ENCODE measurements at regions not wholly inside any gene's neighbourhood (a gene's known extent, or its start where the extent isn't known, plus 50 kb on each side); places are given as distances from the start of the nearest gene placed in this dataset.

GRCh38 chr10:22851865-22852239 is 76.0 kb upstream of the ARMC3 start:
- Histone ChIP-seq H3K4me3 (no peak overlapping the region), H3K79me2 (ENCODE audit: control insufficient read depth, insufficient read depth, low read length) (no peaks in the 10 kb centered on the region), H4K20me1 (ENCODE audit: control insufficient read depth, insufficient read depth) (no peaks in the 10 kb centered on the region), H3K9ac (ENCODE audit: control insufficient read depth, insufficient read depth, low read length) (no peak overlapping the region), H3K36me3 (ENCODE audit: control insufficient read depth in 2 of 2, insufficient read depth in 2 of 2, low read length in 1 of 2) (no peaks in the 10 kb centered on the region), H3K4me2 (ENCODE audit: control insufficient read depth, insufficient read depth) (no peak overlapping the region), H3K27ac (ENCODE audit: control insufficient read depth, insufficient read depth) (no peak overlapping the region), H3K9me3 (replicated peaks; ENCODE audit: control insufficient read depth, insufficient read depth, low read length) (no peaks in the 10 kb centered on the region), H3K4me1 (ENCODE audit: control insufficient read depth, insufficient read depth, low read length) (no peaks in the 10 kb centered on the region), H3K27me3 (replicated peaks in 1 of 2; ENCODE audit: control insufficient read depth in 2 of 2, insufficient read depth in 2 of 2, low read length in 1 of 2) (no peaks in the 10 kb centered on the region), H2AFZ (ENCODE audit: control insufficient read depth, low read depth, low read length) (no peak overlapping the region)
- TF ChIP-seq TCF12 (IDR thresholded peaks at IDR 0.05; ENCODE audit: low read depth, low read length) (no peak), NR2C2 (IDR thresholded peaks at IDR 0.05; ENCODE audit: borderline replicate concordance, control insufficient read depth, insufficient read length, low read depth) (no peak), TARDBP (IDR thresholded peaks at IDR 0.05; ENCODE audit: borderline replicate concordance) (no peak), RUNX3 (IDR thresholded peaks at IDR 0.05; ENCODE audit: low read length) (no peak), EGR1 (IDR thresholded peaks at IDR 0.05; ENCODE audit: borderline replicate concordance in 1 of 2, low read depth in 2 of 2, low read length in 2 of 2) (no peak), ATF7 (IDR thresholded peaks at IDR 0.05; ENCODE audit: low read depth) (no peak), KAT2A (conservative IDR thresholded peaks at IDR 0.05; ENCODE audit: control insufficient read depth, low read depth, low read length) (no peak), ASH2L (IDR thresholded peaks at IDR 0.05; ENCODE audit: borderline replicate concordance, low read depth) (no peak), CHD4 (IDR thresholded peaks at IDR 0.05) (no peak), FOXM1 (IDR thresholded peaks at IDR 0.05; ENCODE audit: low read depth, low read length) (no peak), RAD51 (IDR thresholded peaks at IDR 0.05) (no peak), POU2F2 (IDR thresholded peaks at IDR 0.05; ENCODE audit: borderline replicate concordance, low read depth, low read length) (no peak)
- TF ChIP-seq, protein P1, sequence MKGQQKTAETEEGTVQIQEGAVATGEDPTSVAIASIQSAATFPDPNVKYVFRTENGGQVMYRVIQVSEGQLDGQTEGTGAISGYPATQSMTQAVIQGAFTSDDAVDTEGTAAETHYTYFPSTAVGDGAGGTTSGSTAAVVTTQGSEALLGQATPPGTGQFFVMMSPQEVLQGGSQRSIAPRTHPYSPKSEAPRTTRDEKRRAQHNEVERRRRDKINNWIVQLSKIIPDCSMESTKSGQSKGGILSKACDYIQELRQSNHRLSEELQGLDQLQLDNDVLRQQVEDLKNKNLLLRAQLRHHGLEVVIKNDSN (IDR thresholded peaks at IDR 0.05; ENCODE audit: borderline replicate concordance, extremely low read length, insufficient read depth, low read depth, low read length) = no peak
- RAD21 ChIA-PET (ENCODE audit: unreplicated experiment) = interaction anchor here (0.5 kb wide), 1 partner anchor 269 kb away, joined by 3 read pairs; no protein-coding TSS in a partner anchor
- 64% methylated on average over 5 of the region's 5 CpGs for WGBS (ENCODE audit: insufficient coverage, insufficient replicate concordance, low lambda C conversion rate, missing lambda C conversion rate)
- DNase-seq (ENCODE audit: low read depth, low spot score) (no peak), FAIRE-seq (no peak), ATAC-seq (no peak)
- SMC1A ChIA-PET (ENCODE audit: uncharacterized antibody, unreplicated experiment) = no interaction called here
- intact Hi-C loops (cut with micrococcal nuclease; ENCODE audit: unreplicated experiment) = no loop called here
- no TSS peak for BruUV-seq (replicated peaks)
- POLR2A ChIA-PET = no interaction called here
- in situ Hi-C loops (cut with MboI) = no loop called here
- CTCF ChIA-PET = no interaction called here
